KOPT-K1 (cell line): ENCODE measurements at regions not wholly inside any gene's neighbourhood (a gene's known extent, or its start where the extent isn't known, plus 50 kb on each side); places are given as distances from the start of the nearest gene placed in this dataset.

Experiments
- H3K27ac ChIP-seq: fragments of 200-600 bp; sonication (generic); 2 replicates; pipeline ENCODE4 v1.5.1; 2016; ENCODE audit warnings: antibody characterized with exemption, mild to moderate bottlenecking, low read depth, low read length; ENCODE audit not compliant: poor library complexity, severe bottlenecking
- H3K36me3 ChIP-seq: fragments of 200-600 bp; sonication (generic); 2 replicates; pipeline ENCODE4 v1.5.1; 2017; ENCODE audit warnings: antibody characterized with exemption, mild to moderate bottlenecking, low read length, moderate library complexity; ENCODE audit not compliant: insufficient read depth
- H3K9me3 ChIP-seq: fragments of 200-600 bp; sonication (generic); 2 replicates; pipeline ENCODE4 v1.5.1; 2017; ENCODE audit warnings: antibody characterized with exemption, low read length, mild to moderate bottlenecking; ENCODE audit not compliant: insufficient read depth, poor library complexity, severe bottlenecking

DNA sequence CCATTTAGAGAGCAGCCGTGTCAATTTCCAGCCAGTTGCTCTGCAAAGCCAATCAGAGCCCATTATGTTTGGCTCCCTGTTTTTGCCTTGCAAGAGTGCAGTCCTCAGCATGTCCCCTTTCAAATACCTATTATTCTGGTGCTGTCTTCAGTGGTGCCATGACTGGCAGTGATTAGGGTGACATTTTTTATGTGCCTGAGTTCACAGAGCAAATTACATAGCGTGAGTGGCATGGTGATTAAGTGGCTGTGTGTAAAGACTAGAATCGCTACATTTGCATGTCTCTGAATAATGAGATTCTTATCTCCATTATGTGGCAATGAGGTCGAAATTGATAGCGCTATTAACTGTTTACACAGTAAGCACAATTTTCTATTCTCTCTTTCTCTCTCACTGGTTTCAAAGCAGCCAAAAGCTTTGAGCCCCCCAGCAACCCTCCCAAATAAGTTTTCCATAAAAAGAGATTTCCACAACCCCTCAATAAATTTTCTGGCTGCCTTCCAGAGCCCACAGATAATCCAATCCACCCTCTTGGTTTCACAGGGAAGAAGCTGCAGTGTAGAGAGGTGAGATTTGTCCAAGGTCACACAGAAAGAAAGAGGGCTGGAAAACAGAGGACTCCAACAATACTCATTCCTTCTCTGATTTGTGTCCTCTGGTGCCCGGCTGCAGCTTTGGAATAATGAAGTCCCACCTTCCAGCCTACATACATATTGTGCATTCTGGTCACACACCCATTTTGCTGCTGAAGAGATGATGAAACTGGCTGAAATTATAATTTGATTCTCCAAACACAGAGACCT is 58.8 kb upstream of the NUDT4 start:
- H3K36me3 ChIP-seq: no peaks in the 10 kb centered on the region
- H3K27ac ChIP-seq: no peak overlapping the region
- H3K9me3 ChIP-seq: no peaks in the 10 kb centered on the region

DNA sequence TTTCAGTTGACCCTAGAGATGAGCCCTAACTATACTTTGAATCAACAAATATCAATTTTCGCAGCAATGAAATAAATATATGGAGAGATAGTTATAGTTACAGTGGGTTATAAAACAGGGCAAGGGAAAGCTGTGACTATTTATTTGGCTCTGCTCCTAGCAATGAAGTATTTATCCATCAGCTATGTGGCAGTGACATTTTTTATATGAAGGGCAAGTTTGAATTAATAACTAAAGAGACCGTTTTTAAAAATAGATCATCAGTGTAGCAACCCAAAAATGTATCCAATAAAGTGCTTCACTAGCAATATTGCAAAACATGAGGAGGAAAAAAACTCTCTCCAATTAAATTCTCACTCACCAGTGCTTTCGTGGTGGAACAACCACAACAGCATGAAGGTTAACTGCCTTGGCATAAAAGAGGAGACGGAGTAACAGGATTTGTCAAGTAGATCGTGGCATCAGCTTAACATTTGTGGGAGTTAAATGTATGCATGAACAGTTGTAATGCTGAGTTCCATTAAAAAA is 58.1 kb upstream of the NUDT4 start:
- Histone ChIP-seq H3K27ac (no peak overlapping the region), H3K36me3 (no peaks in the 10 kb centered on the region), H3K9me3 (no peaks in the 10 kb centered on the region)

DNA sequence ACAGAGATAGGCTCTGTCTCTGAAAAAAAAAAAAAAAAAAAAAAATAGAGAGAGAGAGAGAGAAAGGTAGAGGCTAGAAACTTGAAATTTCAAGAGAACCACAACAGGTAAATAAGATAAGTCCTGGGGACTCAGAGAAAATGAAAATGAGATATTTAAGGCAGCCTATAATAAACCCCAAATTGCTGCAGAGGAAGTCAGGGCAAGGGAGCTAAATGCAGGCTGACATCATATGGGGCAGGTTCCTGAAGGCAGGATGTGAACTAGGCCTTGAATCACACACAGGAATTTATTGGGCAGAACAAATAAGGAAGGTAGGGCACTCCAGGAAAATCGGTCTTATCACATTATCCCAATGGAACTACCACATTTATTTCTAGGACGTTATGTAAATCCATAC is 54.9 kb upstream of the NUDT4 start:
- H3K9me3 ChIP-seq: no peaks in the 10 kb centered on the region
- no peak overlapping the region for H3K27ac ChIP-seq
- H3K36me3 ChIP-seq: no peaks in the 10 kb centered on the region

DNA sequence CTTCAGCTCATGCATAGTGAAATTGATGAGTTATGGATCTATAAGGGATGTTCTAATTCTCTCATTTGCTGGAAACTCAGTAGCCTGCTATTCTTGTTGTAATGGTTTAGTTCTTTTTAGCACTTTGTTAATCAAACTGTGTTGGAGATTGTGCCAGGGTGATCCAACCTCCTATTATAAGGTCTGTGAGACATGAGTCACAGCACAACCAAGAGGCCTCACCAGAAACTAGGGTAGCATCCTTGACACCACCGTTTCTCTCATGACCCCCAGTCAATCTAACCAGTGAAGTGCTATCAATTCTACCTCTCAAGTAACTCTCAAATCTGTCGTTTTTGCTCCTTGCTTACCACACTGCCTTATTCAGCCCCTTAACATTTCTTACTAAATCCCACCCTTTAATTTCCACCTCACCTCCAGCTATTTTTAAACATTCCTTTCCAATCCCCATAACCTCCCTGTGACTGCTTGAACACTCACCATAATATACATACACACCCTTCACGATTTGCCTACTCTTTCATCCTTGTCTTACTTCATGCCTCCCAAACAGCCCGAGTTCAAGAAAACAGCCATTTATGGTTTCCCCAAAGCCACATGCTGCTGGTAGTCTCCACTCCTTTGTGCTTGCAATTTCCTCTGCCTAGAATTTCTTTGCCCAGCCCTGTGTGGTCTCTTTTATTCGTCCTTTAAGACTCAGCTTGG is 53.9 kb upstream of the NUDT4 start:
- Histone ChIP-seq H3K27ac (no peak overlapping the region), H3K36me3 (no peaks in the 10 kb centered on the region), H3K9me3 (no peaks in the 10 kb centered on the region)

DNA sequence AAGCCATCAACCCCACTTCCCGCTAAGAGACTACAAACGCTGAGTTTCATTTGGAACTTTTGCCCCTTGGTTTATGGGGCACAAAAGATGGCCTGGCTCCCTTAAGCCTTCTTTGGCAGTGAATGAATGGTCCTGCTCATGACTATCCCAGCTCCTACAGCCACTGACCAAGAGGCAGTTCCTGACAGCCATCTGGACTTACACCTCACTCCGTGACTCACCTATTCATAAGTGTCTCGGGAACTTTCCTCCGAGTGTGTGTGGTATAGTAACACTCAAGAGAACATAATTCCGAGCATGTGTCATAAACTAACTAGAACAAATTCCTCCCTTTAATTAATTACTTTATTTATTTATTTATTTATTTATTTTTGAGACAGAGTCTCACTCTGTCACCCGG is 51.9 kb upstream of the NUDT4 start:
- Histone ChIP-seq H3K9me3 (no peaks in the 10 kb centered on the region), H3K27ac (no peak overlapping the region), H3K36me3 (no peaks in the 10 kb centered on the region)
